Gastroesophageal sphincter (tissue), 4 donors: ENCODE measurements at regions not wholly inside any gene's neighbourhood (a gene's known extent, or its start where the extent isn't known, plus 50 kb on each side); places are given as distances from the start of the nearest gene placed in this dataset.

ENCODE experiments used
- ATAC-seq: fragments of 150-250 bp; one replicate; pipeline ENCODE4 v1.9.1; 2016; ENCODE audit warnings: mild to moderate bottlenecking, moderate library complexity
- H3K27ac ChIP-seq, 4 donors: fragments of 200-600 bp; sonication (generic) in 3 of 4; 1 replicate in 3 of 4; 2 replicates in 1 of 4; pipeline ENCODE4 v1.5.1; 2016 to 2019
- H3K27me3 ChIP-seq: fragments of 200-600 bp; sonication (generic); one replicate; pipeline ENCODE4 v1.5.1; 2019
- H3K36me3 ChIP-seq, 2 donors: fragments of 200-600 bp; sonication (generic); one replicate each; pipeline ENCODE4 v1.5.1; 2019; ENCODE audit warnings: control low read depth in 1 of 2
- H3K4me1 ChIP-seq, 3 donors: fragments of 200-600 bp; sonication (generic); 1 replicate in 2 of 3; 2 replicates in 1 of 3; pipeline ENCODE4 v1.5.1; 2016 to 2019; ENCODE audit warnings: control low read depth in 2 of 3
- H3K4me3 ChIP-seq, 2 donors: fragments of 200-600 bp; sonication (generic); one replicate each; pipeline ENCODE4 v1.5.1; 2019; ENCODE audit warnings: mild to moderate bottlenecking in 1 of 2, moderate library complexity in 1 of 2
- H3K9me3 ChIP-seq, 3 donors: fragments of 200-600 bp; sonication (generic); one replicate each; pipeline ENCODE4 v1.5.1; 2017 to 2019; ENCODE audit warnings: control low read depth in 2 of 3
- CTCF ChIP-seq, 4 experiments: fragments of 200-600 bp in 2 of 4; fragments of 450-650 bp in 2 of 4; sonication (generic) in 1 of 4; IDR thresholded peaks; one replicate each; pipeline ENCODE4 v1.5.1; 2017 to 2019; ENCODE audit warnings: antibody characterized with exemption in 4 of 4, mild to moderate bottlenecking in 2 of 4, moderate library complexity in 2 of 4
- EP300 ChIP-seq: sonication (generic); formaldehyde crosslinking; IDR thresholded peaks from one replicate; pipeline ENCODE4 v1.6.1; 2017; ENCODE audit warnings: antibody characterized with exemption, mild to moderate bottlenecking
- POLR2A ChIP-seq, 2 donors: fragments of 450-650 bp; IDR thresholded peaks; one replicate each; pipeline ENCODE4 v1.6.1; 2017; ENCODE audit warnings: antibody characterized with exemption in 2 of 2, mild to moderate bottlenecking in 2 of 2, moderate library complexity in 1 of 2
- POLR2AphosphoS5 ChIP-seq: sonication (generic); formaldehyde crosslinking; IDR thresholded peaks from one replicate; pipeline ENCODE4 v1.6.1; 2017; ENCODE audit warnings: antibody characterized with exemption
- WGBS, 2 donors: methylation state at CpG; one replicate each; pipeline ENCODE4 v1.1.5; 2018; ENCODE audit warnings: low coverage in 1 of 2; 5-methylcytosine and 5-hydroxymethylcytosine counted together

DNA sequence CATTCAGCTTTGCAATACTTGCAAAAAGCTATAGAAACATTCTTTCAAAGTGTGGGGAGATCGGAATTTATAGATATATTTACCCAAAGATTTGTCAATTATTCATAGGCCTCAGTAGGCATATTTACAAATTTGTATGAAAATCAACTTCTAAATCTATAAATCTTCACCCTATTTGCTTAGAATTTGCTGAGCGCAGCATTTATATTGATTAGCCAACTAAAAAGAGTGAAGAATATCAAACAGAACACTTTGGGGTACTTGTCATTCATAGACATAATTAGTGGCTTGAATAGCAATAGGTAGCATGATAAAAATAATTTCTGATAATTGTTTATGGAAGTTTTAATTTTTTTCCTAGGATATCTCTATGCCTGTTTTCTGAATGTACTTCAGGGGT is 244.5 kb upstream of the SLC35B3 start:
- no peaks in the 10 kb centered on the region for H3K4me1 ChIP-seq
- no peaks in the 10 kb centered on the region for H3K9me3 ChIP-seq
- H3K36me3 ChIP-seq: no peaks in the 10 kb centered on the region
- no peaks in the 10 kb centered on the region for H3K27me3 ChIP-seq
- WGBS, 2 donors: 75 to 93% methylated on average over 2 of the region's 2 CpGs
- no peak overlapping the region for H3K27ac ChIP-seq
- ATAC-seq: no peak
- no peak overlapping the region for H3K4me3 ChIP-seq
- no peak for TF ChIP-seq CTCF (IDR thresholded peaks at IDR 0.05)
- TF ChIP-seq POLR2A (IDR thresholded peaks at IDR 0.05): no peak
- no peak for TF ChIP-seq EP300
- no peak for TF ChIP-seq POLR2AphosphoS5

DNA sequence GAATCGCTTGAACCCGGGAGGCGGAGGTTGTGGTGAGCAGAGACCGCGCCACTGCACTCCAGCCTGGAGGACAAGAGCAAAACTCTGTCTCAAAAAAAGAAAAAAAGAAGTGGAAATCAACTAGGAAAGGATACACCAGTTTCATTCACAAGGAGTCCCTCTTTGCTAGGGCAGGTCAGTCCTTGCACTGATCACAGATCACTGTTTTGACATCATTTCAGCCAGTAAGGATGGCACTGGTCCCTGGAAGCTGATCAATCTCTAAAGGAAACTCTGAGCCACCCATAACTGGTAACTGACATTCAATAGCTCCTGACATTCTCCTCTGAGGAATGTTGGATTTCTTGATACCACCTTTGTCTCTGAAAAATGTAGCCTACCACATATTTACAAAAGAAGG is 243.1 kb upstream of the SLC35B3 start:
- TF ChIP-seq CTCF (IDR thresholded peaks at IDR 0.05) (no peak), EP300 (no peak), POLR2AphosphoS5 (no peak), POLR2A (IDR thresholded peaks at IDR 0.05) (no peak)
- no peaks in the 10 kb centered on the region for H3K27me3 ChIP-seq
- H3K9me3 ChIP-seq: no peaks in the 10 kb centered on the region

GRCh38 chr6:8674126-8674525 is 238.8 kb upstream of the SLC35B3 start:
- WGBS, 2 donors: 72 to 94% methylated on average over 3 of the region's 3 CpGs
- no peaks in the 10 kb centered on the region for H3K4me1 ChIP-seq

More for the DNA sequence above, 243.1 kb upstream of the SLC35B3 start:
- no peak overlapping the region for H3K4me3 ChIP-seq
- 88 to 95% methylated on average over 3 to 5 of the region's 5 CpGs for WGBS, 2 donors
- H3K27ac ChIP-seq: no peak overlapping the region
- no peak for ATAC-seq
- H3K36me3 ChIP-seq: no peaks in the 10 kb centered on the region
- no peaks in the 10 kb centered on the region for H3K4me1 ChIP-seq

DNA sequence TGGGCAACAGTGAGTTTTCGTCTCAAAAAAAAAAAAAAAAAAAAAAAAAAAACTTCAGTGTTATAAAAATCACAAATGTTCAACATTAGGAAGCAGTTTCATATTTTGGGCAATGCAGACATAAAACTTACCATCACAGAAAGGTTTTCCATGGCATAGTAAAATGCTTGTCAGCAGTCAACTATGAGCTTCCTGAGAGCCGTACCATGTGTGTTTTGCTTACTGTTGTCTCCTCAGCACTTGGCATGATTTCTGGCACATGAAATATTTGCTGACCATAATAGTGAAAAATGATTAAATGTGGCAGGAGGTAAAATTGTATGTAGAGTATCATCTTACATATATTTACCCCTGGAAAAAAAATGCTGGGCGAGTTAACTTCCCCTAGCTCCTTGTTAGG is 237.5 kb upstream of the SLC35B3 start:
- ATAC-seq: no peak
- no peak for TF ChIP-seq EP300
- no peak for TF ChIP-seq CTCF (IDR thresholded peaks at IDR 0.05)
- no peak for TF ChIP-seq POLR2AphosphoS5
- TF ChIP-seq POLR2A (IDR thresholded peaks at IDR 0.05): no peak
- Histone ChIP-seq H3K27me3 (no peaks in the 10 kb centered on the region), H3K27ac (no peak overlapping the region), H3K4me1 (no peaks in the 10 kb centered on the region), H3K36me3 (no peaks in the 10 kb centered on the region), H3K9me3 (no peaks in the 10 kb centered on the region), H3K4me3 (no peak overlapping the region)
- 86 to 94% methylated on average over 2 to 3 of the region's 3 CpGs for WGBS, 2 donors

More at GRCh38 chr6:8674126-8674525, 238.8 kb upstream of the SLC35B3 start:
- Histone ChIP-seq H3K27ac (no peak overlapping the region), H3K4me3 (no peak overlapping the region), H3K36me3 (no peaks in the 10 kb centered on the region), H3K27me3 (no peaks in the 10 kb centered on the region), H3K9me3 (no peaks in the 10 kb centered on the region)
- TF ChIP-seq POLR2A (IDR thresholded peaks at IDR 0.05) (no peak), CTCF (IDR thresholded peaks at IDR 0.05) (no peak), EP300 (no peak), POLR2AphosphoS5 (no peak)
- no peak for ATAC-seq

DNA sequence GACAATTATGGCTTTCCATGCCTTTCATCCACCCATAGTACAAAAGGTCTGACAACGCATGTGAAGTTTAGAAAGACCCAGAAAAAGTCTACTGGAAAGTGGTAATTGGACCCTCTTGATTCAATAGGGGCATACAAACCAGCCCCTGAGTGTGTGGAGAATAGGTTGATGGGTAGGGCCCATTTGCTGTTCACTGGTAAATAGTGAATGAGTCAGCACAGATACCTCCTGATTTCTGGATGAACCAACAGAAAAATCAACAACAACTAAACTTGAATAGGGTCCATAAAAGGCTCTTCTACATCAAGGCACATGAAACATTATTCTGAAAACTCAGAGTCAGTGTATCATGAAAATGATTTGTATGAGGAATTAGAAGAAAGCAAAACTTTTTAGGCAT is 235.4 kb upstream of the SLC35B3 start:
- ATAC-seq: no peak
- Histone ChIP-seq H3K4me1 (no peaks in the 10 kb centered on the region), H3K27me3 (no peaks in the 10 kb centered on the region), H3K4me3 (no peak overlapping the region), H3K27ac (no peak overlapping the region), H3K36me3 (no peaks in the 10 kb centered on the region), H3K9me3 (no peaks in the 10 kb centered on the region)
- TF ChIP-seq POLR2A (IDR thresholded peaks at IDR 0.05) (no peak), POLR2AphosphoS5 (no peak), EP300 (no peak), CTCF (IDR thresholded peaks at IDR 0.05) (no peak)
- WGBS, 2 donors: 92 to 100% methylated on average over 1 of the region's 1 CpG
